ENCODE measurements at regions not wholly inside any gene's neighbourhood (a gene's known extent, or its start where the extent isn't known, plus 50 kb on each side); places are given as distances from the start of the nearest gene placed in this dataset.

DNA sequence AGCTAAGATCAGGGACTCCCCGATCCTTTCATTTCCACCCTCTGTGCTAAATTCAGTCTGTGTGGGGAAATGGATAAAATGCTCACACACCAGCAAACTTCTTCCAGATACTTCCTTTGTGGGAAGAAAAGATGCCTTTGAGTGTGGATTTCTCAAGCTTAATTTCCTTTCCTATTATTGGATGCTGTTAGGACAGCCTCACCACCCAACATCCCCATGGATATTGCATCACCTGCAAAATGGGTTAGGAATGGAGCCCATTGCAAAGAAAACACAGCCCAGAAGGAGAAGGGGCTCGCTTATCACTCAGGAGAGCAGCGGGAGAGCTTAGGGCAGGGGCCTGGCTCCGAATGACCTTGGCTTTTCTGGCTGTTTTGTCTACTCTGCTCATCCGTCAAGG, 272.2 kb downstream of the CDC5L start:
- TF ChIP-seq EZH2 (IDR thresholded peaks at IDR 0.05; ENCODE audit: insufficient read depth, poor library complexity, severe bottlenecking) (no peak), EZH2phosphoT487 (IDR thresholded peaks at IDR 0.05; ENCODE audit: insufficient read depth, low read depth) (no peak)

All from GM23248 (cell line).